A673 (cell line): ENCODE measurements at regions not wholly inside any gene's neighbourhood (a gene's known extent, or its start where the extent isn't known, plus 50 kb on each side); places are given as distances from the start of the nearest gene placed in this dataset.

ENCODE experiments used
- EZH2 ChIP-seq: fragments of 200-600 bp; sonication (generic); IDR thresholded peaks from 2 replicates; pipeline ENCODE4 v1.6.1; 2017; ENCODE audit warnings: borderline replicate concordance, low read depth, mild to moderate bottlenecking, mixed read lengths, antibody characterized with exemption, low read length; ENCODE audit not compliant: poor library complexity, severe bottlenecking
- TF ChIP-seq, protein P1 (sequence below): fragments of 300-800, 200-600 bp; sonication (generic); conservative IDR thresholded peaks from 2 replicates; pipeline ENCODE4 v1.5.1; 2017; ENCODE audit warnings: low read depth, mild to moderate bottlenecking, antibody characterized with exemption, low read length, moderate library complexity, mixed read lengths

DNA sequence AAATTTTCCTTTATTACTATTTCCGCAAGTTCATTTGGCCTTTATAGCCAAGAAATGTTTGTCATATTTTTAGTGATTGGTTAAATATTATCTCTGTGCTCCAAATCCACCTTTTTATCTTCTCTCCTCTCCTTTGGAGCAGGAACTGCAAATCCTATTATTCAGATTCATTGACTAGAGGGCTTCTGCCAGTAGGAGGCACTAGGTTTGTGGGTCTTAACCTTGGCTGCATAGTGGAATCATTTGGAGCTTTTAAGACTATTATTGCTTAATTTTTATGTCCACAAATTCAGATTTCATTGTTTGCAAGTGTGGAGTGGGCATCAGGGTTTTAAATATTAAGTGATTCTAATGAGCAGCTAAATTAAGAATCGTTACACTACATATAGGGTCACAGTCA, 75.3 kb upstream of the SYT10 start:
- TF ChIP-seq, protein P1, sequence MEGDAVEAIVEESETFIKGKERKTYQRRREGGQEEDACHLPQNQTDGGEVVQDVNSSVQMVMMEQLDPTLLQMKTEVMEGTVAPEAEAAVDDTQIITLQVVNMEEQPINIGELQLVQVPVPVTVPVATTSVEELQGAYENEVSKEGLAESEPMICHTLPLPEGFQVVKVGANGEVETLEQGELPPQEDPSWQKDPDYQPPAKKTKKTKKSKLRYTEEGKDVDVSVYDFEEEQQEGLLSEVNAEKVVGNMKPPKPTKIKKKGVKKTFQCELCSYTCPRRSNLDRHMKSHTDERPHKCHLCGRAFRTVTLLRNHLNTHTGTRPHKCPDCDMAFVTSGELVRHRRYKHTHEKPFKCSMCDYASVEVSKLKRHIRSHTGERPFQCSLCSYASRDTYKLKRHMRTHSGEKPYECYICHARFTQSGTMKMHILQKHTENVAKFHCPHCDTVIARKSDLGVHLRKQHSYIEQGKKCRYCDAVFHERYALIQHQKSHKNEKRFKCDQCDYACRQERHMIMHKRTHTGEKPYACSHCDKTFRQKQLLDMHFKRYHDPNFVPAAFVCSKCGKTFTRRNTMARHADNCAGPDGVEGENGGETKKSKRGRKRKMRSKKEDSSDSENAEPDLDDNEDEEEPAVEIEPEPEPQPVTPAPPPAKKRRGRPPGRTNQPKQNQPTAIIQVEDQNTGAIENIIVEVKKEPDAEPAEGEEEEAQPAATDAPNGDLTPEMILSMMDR, result no peak
- no peak for TF ChIP-seq EZH2
